HepG2 (cell line): ENCODE measurements at regions not wholly inside any gene's neighbourhood (a gene's known extent, or its start where the extent isn't known, plus 50 kb on each side); places are given as distances from the start of the nearest gene placed in this dataset.

Source experiments
- CTCF ChIP-seq: sonication (generic); formaldehyde crosslinking; IDR thresholded peaks from 2 replicates; pipeline ENCODE4 v1.5.0; 2020; ENCODE audit warnings: mild to moderate bottlenecking, missing genetic modification reagents, moderate library complexity
- ETS1 ChIP-seq: sonication (generic); formaldehyde crosslinking; IDR thresholded peaks from 2 replicates; pipeline ENCODE4 v1.4.0; 2020; ENCODE audit warnings: missing genetic modification reagents
- NCOA1 ChIP-seq: sonication (generic); formaldehyde crosslinking; IDR thresholded peaks from 2 replicates; pipeline ENCODE4 v1.9.0; 2021; ENCODE audit warnings: missing genetic modification reagents
- REST ChIP-seq, 2 experiments: IDR thresholded peaks; 2 replicates each; pipeline ENCODE4 v1.6.1; 2011 to 2012; ENCODE audit warnings: low read length in 2 of 2, borderline replicate concordance in 1 of 2, low read depth in 1 of 2, mild to moderate bottlenecking in 1 of 2, moderate library complexity in 1 of 2
- SRSF1 ChIP-seq: fragments of 200-400 bp; formaldehyde crosslinking; optimal IDR thresholded peaks from 2 replicates; pipeline ENCODE3; 2017; ENCODE audit warnings: mild to moderate bottlenecking, low read depth, low read length, moderate library complexity
- ZBTB40 ChIP-seq, 2 experiments: fragments of 450-650 bp in 1 of 2; sonication (generic) in 1 of 2; formaldehyde crosslinking in 1 of 2; IDR thresholded peaks; 2 replicates each; pipeline versions ENCODE4 v1.6.1 to v1.8.0; 2016 to 2022; ENCODE audit warnings: antibody characterized with exemption in 1 of 2, mild to moderate bottlenecking in 1 of 2, missing genetic modification reagents in 1 of 2
- ZNF569 ChIP-seq: sonication (generic); formaldehyde crosslinking; IDR thresholded peaks from 2 replicates; pipeline ENCODE4 v1.5.0; 2020; ENCODE audit warnings: mild to moderate bottlenecking, missing genetic modification reagents, moderate library complexity, borderline replicate concordance
- ZSCAN21 ChIP-seq: sonication (generic); formaldehyde crosslinking; IDR thresholded peaks from 2 replicates; pipeline ENCODE4 v1.8.0; 2022; ENCODE audit warnings: mild to moderate bottlenecking, missing genetic modification reagents, moderate library complexity, borderline replicate concordance
- ZZZ3 ChIP-seq: sonication (generic); formaldehyde crosslinking; IDR thresholded peaks from 2 replicates; pipeline ENCODE4 v1.4.0; 2020; ENCODE audit warnings: missing genetic modification reagents, mild to moderate bottlenecking, borderline replicate concordance

GRCh38 chr5:27511061-27511460 is 472.7 kb upstream of the CDH9 start:
- TF ChIP-seq CTCF (no peak), ETS1 (CRISPR knock-in tag) (no peak), NCOA1 (CRISPR knock-in tag) (no peak), REST (IDR thresholded peaks at IDR 0.05; ENCODE audit: borderline replicate concordance in 1 of 2, low read depth in 1 of 2, low read length in 2 of 2) (no peak), ZZZ3 (no peak), ZSCAN21 (CRISPR knock-in tag) (no peak), ZBTB40 (IDR thresholded peaks at IDR 0.05) (no peak), ZBTB40 (CRISPR knock-in tag; IDR thresholded peaks at IDR 0.05) (no peak), SRSF1 (no peak), ZNF569 (CRISPR knock-in tag) (no peak)
